A673 (cell line): ENCODE measurements at regions not wholly inside any gene's neighbourhood (a gene's known extent, or its start where the extent isn't known, plus 50 kb on each side); places are given as distances from the start of the nearest gene placed in this dataset.

Experiments
- BruUV-seq: library from RNA; stranded (reverse); fragments of 400-500 nt; replicated peaks from 2 replicates; lab custom pipeline; 2021; lab: Mats Ljungman, UMichigan
- CTCF ChIA-PET: fragments of 300-600 bp; sonication (Branson Sonifier 250); formaldehyde crosslinking; loops from one replicate; lab custom pipeline; 2022; ENCODE audit warnings: antibody characterized with exemption; lab: Charles Lee
- POLR2A ChIA-PET: fragments of 300-600 bp; sonication (Branson Sonifier 250); formaldehyde crosslinking; loops from one replicate; lab custom pipeline; 2022; ENCODE audit warnings: antibody characterized with exemption; ENCODE audit not compliant: low non-redundant PET; lab: Charles Lee
- DNase-seq: peaks from one replicate; pipeline ENCODE4 v3.0.0-alpha.2; 2015; ENCODE audit warnings: low spot score
- H3K27ac ChIP-seq: fragments of 200-600 bp; sonication (generic); 2 replicates; pipeline ENCODE4 v1.5.1; 2016; ENCODE audit warnings: mixed run types, low read depth, mild to moderate bottlenecking, mixed read lengths, antibody characterized with exemption, low read length; ENCODE audit not compliant: poor library complexity, severe bottlenecking
- H3K27me3 ChIP-seq: fragments of 200-600 bp; sonication (generic); replicated peaks from 2 replicates; pipeline ENCODE4 v1.6.1; 2017; ENCODE audit warnings: mixed run types, low read depth, mild to moderate bottlenecking, mixed read lengths, antibody characterized with exemption, low read length; ENCODE audit not compliant: insufficient read depth, poor library complexity
- H3K36me3 ChIP-seq: fragments of 200-600 bp; sonication (generic); 2 replicates; pipeline ENCODE4 v1.6.1; 2016; ENCODE audit warnings: mixed run types, mild to moderate bottlenecking, mixed read lengths, antibody characterized with exemption, low read length; ENCODE audit not compliant: insufficient read depth, poor library complexity, severe bottlenecking
- H3K4me1 ChIP-seq: fragments of 200-600 bp; sonication (generic); 2 replicates; pipeline ENCODE4 v1.6.1; 2017; ENCODE audit warnings: mixed run types, mild to moderate bottlenecking, mixed read lengths, antibody characterized with exemption, low read length; ENCODE audit not compliant: insufficient read depth, poor library complexity, severe bottlenecking
- H3K4me3 ChIP-seq: fragments of 200-600 bp; sonication (generic); 2 replicates; pipeline ENCODE4 v1.5.1; 2016; ENCODE audit warnings: low read depth, mixed run types, mild to moderate bottlenecking, mixed read lengths, low read length; ENCODE audit not compliant: poor library complexity, severe bottlenecking
- H3K9me3 ChIP-seq: fragments of 200-600 bp; sonication (generic); 2 replicates; pipeline ENCODE4 v1.6.1; 2016; ENCODE audit warnings: mixed run types, low read depth, mild to moderate bottlenecking, mixed read lengths, antibody characterized with exemption, low read length; ENCODE audit not compliant: poor library complexity, severe bottlenecking
- EZH2 ChIP-seq: fragments of 200-600 bp; sonication (generic); IDR thresholded peaks from 2 replicates; pipeline ENCODE4 v1.6.1; 2017; ENCODE audit warnings: borderline replicate concordance, low read depth, mild to moderate bottlenecking, mixed read lengths, antibody characterized with exemption, low read length; ENCODE audit not compliant: poor library complexity, severe bottlenecking
- intact Hi-C: fragments of 100-400 bp; cut with micrococcal nuclease; formaldehyde crosslinking; loops from one replicate; pipeline ENCODE4 v1.10.0; 2022; ENCODE audit not compliant: unreplicated experiment
- TF ChIP-seq, protein P1 (sequence below): fragments of 300-800, 200-600 bp; sonication (generic); conservative IDR thresholded peaks from 2 replicates; pipeline ENCODE4 v1.5.1; 2017; ENCODE audit warnings: low read depth, mild to moderate bottlenecking, antibody characterized with exemption, low read length, moderate library complexity, mixed read lengths

DNA sequence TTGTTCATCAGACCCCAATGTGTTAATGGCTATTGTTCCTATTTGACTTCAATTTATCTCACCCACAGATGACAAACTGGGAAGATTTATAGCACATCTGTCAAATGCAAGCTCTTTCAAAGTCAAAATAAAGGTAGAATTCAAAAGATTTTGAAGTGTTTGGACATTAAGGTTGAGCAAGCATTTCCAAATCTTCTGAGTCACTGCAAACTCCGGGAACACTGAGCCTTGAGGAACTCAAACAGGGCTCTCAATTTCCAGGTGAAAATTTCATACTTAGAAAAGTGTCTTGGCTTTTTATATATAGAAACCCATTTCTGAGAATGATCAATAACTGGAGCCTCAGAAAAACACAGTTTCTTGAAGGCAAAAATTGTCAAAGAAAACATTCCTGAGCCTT lies 199.5 kb upstream of the IGFBP7 start:
- POLR2A ChIA-PET = no interaction called here
- no peak for DNase-seq
- Histone ChIP-seq H3K9me3 (no peaks in the 10 kb centered on the region), H3K27me3 (no peaks in the 10 kb centered on the region), H3K4me3 (no peak overlapping the region), H3K36me3 (no peaks in the 10 kb centered on the region), H3K27ac (no peak overlapping the region), H3K4me1 (no peaks in the 10 kb centered on the region)
- CTCF ChIA-PET = no interaction called here
- intact Hi-C loops = no loop called here
- TF ChIP-seq EZH2 = no peak
- TF ChIP-seq, protein P1, sequence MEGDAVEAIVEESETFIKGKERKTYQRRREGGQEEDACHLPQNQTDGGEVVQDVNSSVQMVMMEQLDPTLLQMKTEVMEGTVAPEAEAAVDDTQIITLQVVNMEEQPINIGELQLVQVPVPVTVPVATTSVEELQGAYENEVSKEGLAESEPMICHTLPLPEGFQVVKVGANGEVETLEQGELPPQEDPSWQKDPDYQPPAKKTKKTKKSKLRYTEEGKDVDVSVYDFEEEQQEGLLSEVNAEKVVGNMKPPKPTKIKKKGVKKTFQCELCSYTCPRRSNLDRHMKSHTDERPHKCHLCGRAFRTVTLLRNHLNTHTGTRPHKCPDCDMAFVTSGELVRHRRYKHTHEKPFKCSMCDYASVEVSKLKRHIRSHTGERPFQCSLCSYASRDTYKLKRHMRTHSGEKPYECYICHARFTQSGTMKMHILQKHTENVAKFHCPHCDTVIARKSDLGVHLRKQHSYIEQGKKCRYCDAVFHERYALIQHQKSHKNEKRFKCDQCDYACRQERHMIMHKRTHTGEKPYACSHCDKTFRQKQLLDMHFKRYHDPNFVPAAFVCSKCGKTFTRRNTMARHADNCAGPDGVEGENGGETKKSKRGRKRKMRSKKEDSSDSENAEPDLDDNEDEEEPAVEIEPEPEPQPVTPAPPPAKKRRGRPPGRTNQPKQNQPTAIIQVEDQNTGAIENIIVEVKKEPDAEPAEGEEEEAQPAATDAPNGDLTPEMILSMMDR = no peak
- no TSS peak for BruUV-seq

DNA sequence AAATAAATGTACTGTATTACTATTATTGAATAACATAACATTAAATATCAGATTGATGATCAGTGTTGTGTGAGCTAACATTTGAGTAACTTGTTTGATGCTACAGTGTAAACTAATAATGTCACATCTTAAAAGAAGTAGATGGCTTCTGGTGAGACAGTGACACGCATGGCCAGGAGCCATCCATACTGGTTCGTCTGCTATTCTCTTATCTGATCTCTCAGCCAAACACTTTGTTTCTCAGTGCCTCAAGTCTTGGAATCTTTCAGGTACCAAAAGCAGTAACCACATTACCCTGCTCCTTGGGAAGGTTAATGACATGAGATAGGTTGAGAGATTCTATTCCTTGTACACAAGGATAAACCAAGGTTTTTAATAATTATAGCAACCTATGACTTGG lies 198.1 kb upstream of the IGFBP7 start:
- BruUV-seq = no TSS peak
- TF ChIP-seq, protein P1 = no peak
- no peak for TF ChIP-seq EZH2
- intact Hi-C loops = no loop called here
- ChIA-PET POLR2A (no interaction called here), CTCF (no interaction called here)
- H3K9me3 ChIP-seq = no peaks in the 10 kb centered on the region
- H3K36me3 ChIP-seq = no peaks in the 10 kb centered on the region
- no peak overlapping the region for H3K27ac ChIP-seq
- H3K4me1 ChIP-seq = no peaks in the 10 kb centered on the region
- DNase-seq = no peak
- no peak overlapping the region for H3K4me3 ChIP-seq
- H3K27me3 ChIP-seq = no peaks in the 10 kb centered on the region

DNA sequence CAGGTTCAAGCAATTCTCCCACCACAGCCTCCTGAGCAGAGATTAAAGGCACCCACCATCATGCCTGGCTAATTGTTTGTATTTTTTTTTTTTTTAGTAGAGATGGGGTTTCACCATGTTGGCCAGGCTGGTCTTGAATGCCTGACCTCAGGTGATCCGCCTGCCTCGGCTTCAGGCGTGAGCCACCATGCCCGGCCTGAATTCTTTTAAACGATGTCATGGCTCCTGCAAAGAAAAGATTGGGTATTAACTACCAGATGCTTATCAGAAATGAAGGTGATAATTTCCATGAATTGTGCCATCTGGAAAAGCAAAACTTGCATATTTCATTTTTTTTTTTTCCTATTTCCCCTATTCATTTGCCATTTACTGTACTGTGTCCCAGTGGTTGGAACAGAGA lies 195.7 kb upstream of the IGFBP7 start:
- no peaks in the 10 kb centered on the region for H3K36me3 ChIP-seq
- H3K4me1 ChIP-seq = no peaks in the 10 kb centered on the region
- no peaks in the 10 kb centered on the region for H3K27me3 ChIP-seq
- CTCF ChIA-PET = no interaction called here
- no peak for DNase-seq
- TF ChIP-seq, protein P1 = no peak
- TF ChIP-seq EZH2 = no peak
- no peak overlapping the region for H3K4me3 ChIP-seq
- intact Hi-C loops = no loop called here
- H3K9me3 ChIP-seq = no peaks in the 10 kb centered on the region
- no peak overlapping the region for H3K27ac ChIP-seq
- POLR2A ChIA-PET = no interaction called here
- BruUV-seq = no TSS peak
